T-helper 2 cell treated with Interferon-gamma antibody and Interleukin-4, amounts not matched to agents 5 μg/mL and 100 μg/mL, for 36 hours (primary cell): ENCODE measurements at regions not wholly inside any gene's neighbourhood (a gene's known extent, or its start where the extent isn't known, plus 50 kb on each side); places are given as distances from the start of the nearest gene placed in this dataset.

Source experiments
- DNase-seq: peaks from one replicate; pipeline ENCODE4 v3.0.0; 2021; ENCODE audit warnings: low spot score
- H3K27ac Mint-ChIP-seq: one replicate; pipeline ENCODE4 v1.8.0; 2021; ENCODE audit warnings: mild to moderate bottlenecking, mixed read lengths
- H3K27me3 Mint-ChIP-seq: one replicate; pipeline ENCODE4 v1.8.0; 2021; ENCODE audit warnings: low read depth, mixed read lengths
- H3K36me3 Mint-ChIP-seq: one replicate; pipeline ENCODE4 v1.8.0; 2021; ENCODE audit warnings: low read depth, mixed read lengths
- H3K4me1 Mint-ChIP-seq: one replicate; pipeline ENCODE4 v1.8.0; 2021; ENCODE audit warnings: low read depth, mixed read lengths
- H3K4me3 Mint-ChIP-seq: one replicate; pipeline ENCODE4 v1.8.0; 2022; ENCODE audit warnings: mild to moderate bottlenecking, moderate library complexity, mixed read lengths
- H3K9me3 Mint-ChIP-seq: one replicate; pipeline ENCODE4 v1.8.0; 2021; ENCODE audit warnings: mixed read lengths

GRCh38 chr12:4025181-4026019 lies 152.2 kb upstream of the PARP11 start:
- peak overlapping the region; percentile 54 for H3K27ac Mint-ChIP-seq
- peaks cover 3% of the 10 kb centered on the region for H3K27me3 Mint-ChIP-seq
- no peak overlapping the region for H3K4me3 Mint-ChIP-seq
- DNase-seq = no peak
- peaks cover 16% of the 10 kb centered on the region for H3K4me1 Mint-ChIP-seq
- H3K9me3 Mint-ChIP-seq = no peaks in the 10 kb centered on the region
- no peaks in the 10 kb centered on the region for H3K36me3 Mint-ChIP-seq

GRCh38 chr12:4024701-4025100 lies 151.5 kb upstream of the PARP11 start:
- H3K27ac Mint-ChIP-seq = no peak overlapping the region
- H3K27me3 Mint-ChIP-seq = no peaks in the 10 kb centered on the region
- no peaks in the 10 kb centered on the region for H3K36me3 Mint-ChIP-seq
- H3K9me3 Mint-ChIP-seq = no peaks in the 10 kb centered on the region
- peaks cover 16% of the 10 kb centered on the region for H3K4me1 Mint-ChIP-seq
- no peak overlapping the region for H3K4me3 Mint-ChIP-seq
- DNase-seq = no peak

- H3K9me3 Mint-ChIP-seq = no peaks in the 10 kb centered on the region
- H3K4me1 Mint-ChIP-seq = no peaks in the 10 kb centered on the region
- H3K4me3 Mint-ChIP-seq = no peak overlapping the region
- no peak overlapping the region for H3K27ac Mint-ChIP-seq
- H3K27me3 Mint-ChIP-seq = no peaks in the 10 kb centered on the region
- no peak for DNase-seq
- no peaks in the 10 kb centered on the region for H3K36me3 Mint-ChIP-seq
Measured at GRCh38 chr12:4015225-4016091, 142.3 kb upstream of the PARP11 start.

- H3K27me3 Mint-ChIP-seq = no peaks in the 10 kb centered on the region
- DNase-seq = no peak
- no peaks in the 10 kb centered on the region for H3K36me3 Mint-ChIP-seq
- no peak overlapping the region for H3K4me3 Mint-ChIP-seq
- H3K4me1 Mint-ChIP-seq = no peaks in the 10 kb centered on the region
- H3K9me3 Mint-ChIP-seq = no peaks in the 10 kb centered on the region
- H3K27ac Mint-ChIP-seq = no peak overlapping the region
Measured at GRCh38 chr12:4014858-4015224, 141.6 kb upstream of the PARP11 start.

GRCh38 chr12:4014444-4014843 lies 141.2 kb upstream of the PARP11 start:
- DNase-seq = no peak

GRCh38 chr12:4012977-4013968 lies 140.1 kb upstream of the PARP11 start:
- Mint-ChIP-seq H3K27me3 (no peaks in the 10 kb centered on the region), H3K9me3 (no peaks in the 10 kb centered on the region), H3K4me1 (no peaks in the 10 kb centered on the region), H3K36me3 (no peaks in the 10 kb centered on the region), H3K27ac (no peak overlapping the region), H3K4me3 (no peak overlapping the region)
- DNase-seq = no peak

More at GRCh38 chr12:4014444-4014843, 141.2 kb upstream of the PARP11 start:
- Mint-ChIP-seq H3K9me3 (no peaks in the 10 kb centered on the region), H3K4me1 (no peaks in the 10 kb centered on the region), H3K27me3 (no peaks in the 10 kb centered on the region), H3K4me3 (no peak overlapping the region), H3K27ac (no peak overlapping the region), H3K36me3 (no peaks in the 10 kb centered on the region)

GRCh38 chr12:4012073-4012472 lies 138.9 kb upstream of the PARP11 start:
- no peak for DNase-seq
- Mint-ChIP-seq H3K36me3 (no peaks in the 10 kb centered on the region), H3K27me3 (no peaks in the 10 kb centered on the region), H3K9me3 (no peaks in the 10 kb centered on the region), H3K4me3 (no peak overlapping the region), H3K4me1 (no peaks in the 10 kb centered on the region), H3K27ac (no peak overlapping the region)

GRCh38 chr12:4011597-4011996 lies 138.4 kb upstream of the PARP11 start:
- no peak for DNase-seq
- Mint-ChIP-seq H3K36me3 (no peaks in the 10 kb centered on the region), H3K4me1 (no peaks in the 10 kb centered on the region), H3K9me3 (no peaks in the 10 kb centered on the region), H3K27ac (no peak overlapping the region), H3K4me3 (no peak overlapping the region), H3K27me3 (no peaks in the 10 kb centered on the region)

- Mint-ChIP-seq H3K36me3 (no peaks in the 10 kb centered on the region), H3K4me1 (no peaks in the 10 kb centered on the region), H3K9me3 (no peaks in the 10 kb centered on the region), H3K4me3 (no peak overlapping the region), H3K27ac (no peak overlapping the region), H3K27me3 (no peaks in the 10 kb centered on the region)
- no peak for DNase-seq
Measured at GRCh38 chr12:4009979-4010704, 136.9 kb upstream of the PARP11 start.

GRCh38 chr12:4006743-4007142 lies 133.5 kb upstream of the PARP11 start:
- H3K9me3 Mint-ChIP-seq = no peaks in the 10 kb centered on the region
- peaks cover 1% of the 10 kb centered on the region for H3K4me1 Mint-ChIP-seq
- no peak overlapping the region for H3K27ac Mint-ChIP-seq
- no peaks in the 10 kb centered on the region for H3K36me3 Mint-ChIP-seq
- peaks cover 4% of the 10 kb centered on the region for H3K27me3 Mint-ChIP-seq
- DNase-seq = no peak
- no peak overlapping the region for H3K4me3 Mint-ChIP-seq

GRCh38 chr12:4005851-4006430 lies 132.7 kb upstream of the PARP11 start:
- Mint-ChIP-seq H3K4me1 (peaks cover 1% of the 10 kb centered on the region), H3K27me3 (peaks cover 6% of the 10 kb centered on the region), H3K4me3 (no peak overlapping the region), H3K36me3 (no peaks in the 10 kb centered on the region), H3K9me3 (no peaks in the 10 kb centered on the region), H3K27ac (no peak overlapping the region)
- DNase-seq = no peak

GRCh38 chr12:4003576-4003975 lies 130.4 kb upstream of the PARP11 start:
- Mint-ChIP-seq H3K27ac (no peak overlapping the region), H3K4me3 (no peak overlapping the region), H3K27me3 (peaks cover 6% of the 10 kb centered on the region), H3K9me3 (no peaks in the 10 kb centered on the region), H3K4me1 (peaks cover 1% of the 10 kb centered on the region), H3K36me3 (no peaks in the 10 kb centered on the region)
- no peak for DNase-seq

- no peak for DNase-seq
- Mint-ChIP-seq H3K27me3 (peaks cover 7% of the 10 kb centered on the region), H3K4me1 (peaks cover 3% of the 10 kb centered on the region), H3K9me3 (no peaks in the 10 kb centered on the region), H3K27ac (no peak overlapping the region), H3K36me3 (no peaks in the 10 kb centered on the region), H3K4me3 (no peak overlapping the region)
Measured at GRCh38 chr12:4002601-4003000, 129.4 kb upstream of the PARP11 start.
